CD14-positive monocyte (primary cell): ENCODE measurements at regions not wholly inside any gene's neighbourhood (a gene's known extent, or its start where the extent isn't known, plus 50 kb on each side); places are given as distances from the start of the nearest gene placed in this dataset.

Experiments used
- DNase-seq, 3 donors: peaks; one replicate each; pipeline ENCODE4 v3.0.0-alpha.2; 2011 to 2022
- H2AFZ ChIP-seq: 2 replicates; pipeline ENCODE4 v1.6.0; 2012; ENCODE audit warnings: mild to moderate bottlenecking, low read depth, low read length, inconsistent platforms; ENCODE audit not compliant: insufficient read depth, poor library complexity, severe bottlenecking
- H3K27ac ChIP-seq, 2 donors: 1 replicate in 1 of 2; 2 replicates in 1 of 2; pipeline ENCODE4 v1.5.1; 2012 to 2013; ENCODE audit warnings: low read length in 2 of 2, control low read depth in 1 of 2, inconsistent platforms in 1 of 2, low read depth in 1 of 2, mild to moderate bottlenecking in 1 of 2
- H3K27me3 ChIP-seq, 2 donors: one replicate each; pipeline versions ENCODE4 v1.6.0 to v1.6.1; 2011 to 2013; ENCODE audit warnings: low read length in 2 of 2; ENCODE audit not compliant: control insufficient read depth in 2 of 2, insufficient read depth in 2 of 2
- H3K36me3 ChIP-seq, 2 donors: replicated peaks in 1 of 2; 1 replicate in 1 of 2; 2 replicates in 1 of 2; pipeline versions ENCODE4 v1.5.1 to v1.6.1; 2012 to 2013; ENCODE audit warnings: low read length in 2 of 2, control low read depth in 1 of 2, inconsistent platforms in 1 of 2, mild to moderate bottlenecking in 1 of 2; ENCODE audit not compliant: insufficient read depth in 2 of 2, control insufficient read depth in 1 of 2
- H3K4me1 ChIP-seq, 2 donors: 1 replicate in 1 of 2; 2 replicates in 1 of 2; pipeline versions ENCODE4 v1.5.1 to v1.6.1; 2012 to 2013; ENCODE audit warnings: low read length in 2 of 2, control low read depth in 1 of 2, inconsistent platforms in 1 of 2, mild to moderate bottlenecking in 1 of 2, moderate library complexity in 1 of 2; ENCODE audit not compliant: insufficient read depth in 2 of 2, control insufficient read depth in 1 of 2
- H3K4me2 ChIP-seq: replicated peaks from 2 replicates; pipeline ENCODE3; 2012; ENCODE audit warnings: low read length, moderate library complexity, mild to moderate bottlenecking; ENCODE audit not compliant: poor library complexity, severe bottlenecking; ENCODE audit errors: extremely low read depth
- H3K4me3 ChIP-seq, 3 experiments: fragments of 200-600 bp in 1 of 3; sonication (generic) in 1 of 3; replicated peaks in 1 of 3; 1 replicate in 2 of 3; 2 replicates in 1 of 3; pipeline ENCODE4 v1.5.1; 2011 to 2013; ENCODE audit warnings: low read length in 3 of 3, mild to moderate bottlenecking in 3 of 3, control low read depth in 2 of 3, low read depth in 2 of 3, inconsistent platforms in 1 of 3, moderate library complexity in 1 of 3
- H3K79me2 ChIP-seq: 2 replicates; pipeline ENCODE4 v1.6.0; 2012; ENCODE audit warnings: mild to moderate bottlenecking, control low read depth, inconsistent platforms, low read length, moderate library complexity; ENCODE audit not compliant: insufficient read depth
- H3K9ac ChIP-seq: 2 replicates; pipeline ENCODE4 v1.6.0; 2017; ENCODE audit warnings: low read length, mild to moderate bottlenecking; ENCODE audit not compliant: insufficient read depth, poor library complexity, severe bottlenecking
- H3K9me3 ChIP-seq, 2 donors: replicated peaks in 1 of 2; 1 replicate in 1 of 2; 2 replicates in 1 of 2; pipeline versions ENCODE4 v1.5.1 to v1.6.1; 2012 to 2013; ENCODE audit warnings: low read length in 2 of 2, control low read depth in 1 of 2; ENCODE audit not compliant: control insufficient read depth in 1 of 2, insufficient read depth in 1 of 2
- H4K20me1 ChIP-seq: 2 replicates; pipeline ENCODE4 v1.6.0; 2012; ENCODE audit warnings: mild to moderate bottlenecking, low read length, control low read depth, moderate library complexity; ENCODE audit not compliant: insufficient read depth
- H3K27ac Mint-ChIP-seq, 7 donors: one replicate each; pipeline ENCODE4 v1.8.0; 2020; ENCODE audit warnings: mild to moderate bottlenecking in 7 of 7, mixed read lengths in 7 of 7, moderate library complexity in 6 of 7, inconsistent platforms in 2 of 7
- H3K27me3 Mint-ChIP-seq, 3 donors: one replicate each; pipeline ENCODE4 v1.8.0; 2021 to 2022; ENCODE audit warnings: low read depth in 3 of 3, mild to moderate bottlenecking in 3 of 3, mixed read lengths in 3 of 3, moderate library complexity in 3 of 3, inconsistent platforms in 1 of 3
- H3K36me3 Mint-ChIP-seq, 2 donors: one replicate each; pipeline ENCODE4 v1.8.0; 2020; ENCODE audit warnings: mixed read lengths in 2 of 2, inconsistent platforms in 1 of 2, mild to moderate bottlenecking in 1 of 2
- H3K4me1 Mint-ChIP-seq: one replicate; pipeline ENCODE4 v1.8.0; 2020; ENCODE audit warnings: mild to moderate bottlenecking, mixed read lengths
- H3K4me3 Mint-ChIP-seq, 2 donors: one replicate each; pipeline ENCODE4 v1.8.0; 2020; ENCODE audit warnings: mild to moderate bottlenecking in 2 of 2, mixed read lengths in 2 of 2, moderate library complexity in 1 of 2
- H3K9me3 Mint-ChIP-seq, 7 donors: one replicate each; pipeline ENCODE4 v1.8.0; 2020 to 2022; ENCODE audit warnings: mixed read lengths in 7 of 7, mild to moderate bottlenecking in 6 of 7, moderate library complexity in 6 of 7, inconsistent platforms in 2 of 7
- WGBS: methylation state at CpG from one replicate; pipeline ENCODE4 v1.1.5; 2013; ENCODE audit warnings: missing lambda C conversion rate; ENCODE audit not compliant: insufficient coverage; 5-methylcytosine and 5-hydroxymethylcytosine counted together
- intact Hi-C, 2 donors: fragments of 100-400 bp; cut with micrococcal nuclease; formaldehyde crosslinking; loops; one replicate each; pipeline versions ENCODE4 v1.15.0 to v1.15.1; 2023
- TF ChIP-seq, protein P1 (sequence below): fragments of 200-600 bp; IDR thresholded peaks from one replicate; pipeline ENCODE4 v1.8.0; 2022; ENCODE audit warnings: antibody characterized with exemption, mild to moderate bottlenecking

DNA sequence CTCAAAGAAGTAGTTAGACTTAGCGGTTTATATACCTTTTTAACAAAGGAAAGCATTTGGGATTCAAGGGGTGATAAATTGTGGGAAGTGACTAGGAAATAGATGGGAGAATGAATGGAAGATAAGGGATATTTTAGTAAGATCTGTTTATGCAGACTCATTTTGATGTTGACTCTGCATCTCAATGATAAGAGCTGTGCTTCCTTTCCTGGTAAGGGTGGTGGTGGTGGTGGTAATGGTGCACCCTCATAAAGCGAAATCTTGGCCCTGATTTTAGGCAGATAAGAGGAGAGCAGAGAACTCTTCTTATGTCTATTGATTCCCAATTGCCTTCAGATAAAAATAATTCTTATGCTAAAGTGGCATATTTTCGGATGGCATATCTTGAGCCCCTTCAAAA lies 197.1 kb downstream of the SPRY1 start:
- H3K27ac Mint-ChIP-seq = no peak overlapping the region
- H3K27me3 ChIP-seq = peaks cover 0 to 4% of the 10 kb centered on the region in 2 donors

DNA sequence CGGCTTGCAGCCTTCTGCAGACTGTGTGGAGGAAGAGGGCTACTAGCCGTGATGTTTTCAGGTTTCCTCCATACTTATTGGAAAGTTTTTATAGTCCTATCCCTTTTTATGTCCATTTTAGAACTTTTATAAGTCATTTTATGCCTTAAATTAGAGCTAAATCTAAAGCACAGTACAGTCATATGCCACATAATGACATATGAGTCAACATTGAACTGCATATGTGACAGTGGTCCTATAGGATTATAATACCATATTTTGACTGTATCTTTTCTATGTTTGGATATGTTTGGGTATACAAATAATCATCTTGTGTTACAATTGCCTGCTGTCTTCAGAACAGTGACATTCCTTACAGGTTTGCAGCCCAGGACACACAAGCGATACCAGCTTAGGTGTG lies 200.2 kb downstream of the SPRY1 start:
- Histone ChIP-seq H2AFZ (no peak overlapping the region), H3K4me2 (no peak overlapping the region), H4K20me1 (no peaks in the 10 kb centered on the region), H3K4me1 (peaks cover 27 to 28% of the 10 kb centered on the region in 2 donors), H3K9me3 (no peaks in the 10 kb centered on the region), H3K4me3 (no peak overlapping the region), H3K9ac (no peak overlapping the region), H3K27ac (no peak overlapping the region), H3K36me3 (no peaks in the 10 kb centered on the region), H3K79me2 (no peaks in the 10 kb centered on the region), H3K27me3 (peaks cover 0 to 7% of the 10 kb centered on the region in 2 donors)
- no peak for DNase-seq
- Mint-ChIP-seq H3K36me3 (no peaks in the 10 kb centered on the region), H3K27ac (no peak overlapping the region), H3K9me3 (no peaks in the 10 kb centered on the region), H3K4me3 (no peak overlapping the region), H3K27me3 (peaks cover 0 to 2% (median 2%) of the 10 kb centered on the region in 3 donors), H3K4me1 (peaks cover 33% of the 10 kb centered on the region)
- TF ChIP-seq, protein P1, sequence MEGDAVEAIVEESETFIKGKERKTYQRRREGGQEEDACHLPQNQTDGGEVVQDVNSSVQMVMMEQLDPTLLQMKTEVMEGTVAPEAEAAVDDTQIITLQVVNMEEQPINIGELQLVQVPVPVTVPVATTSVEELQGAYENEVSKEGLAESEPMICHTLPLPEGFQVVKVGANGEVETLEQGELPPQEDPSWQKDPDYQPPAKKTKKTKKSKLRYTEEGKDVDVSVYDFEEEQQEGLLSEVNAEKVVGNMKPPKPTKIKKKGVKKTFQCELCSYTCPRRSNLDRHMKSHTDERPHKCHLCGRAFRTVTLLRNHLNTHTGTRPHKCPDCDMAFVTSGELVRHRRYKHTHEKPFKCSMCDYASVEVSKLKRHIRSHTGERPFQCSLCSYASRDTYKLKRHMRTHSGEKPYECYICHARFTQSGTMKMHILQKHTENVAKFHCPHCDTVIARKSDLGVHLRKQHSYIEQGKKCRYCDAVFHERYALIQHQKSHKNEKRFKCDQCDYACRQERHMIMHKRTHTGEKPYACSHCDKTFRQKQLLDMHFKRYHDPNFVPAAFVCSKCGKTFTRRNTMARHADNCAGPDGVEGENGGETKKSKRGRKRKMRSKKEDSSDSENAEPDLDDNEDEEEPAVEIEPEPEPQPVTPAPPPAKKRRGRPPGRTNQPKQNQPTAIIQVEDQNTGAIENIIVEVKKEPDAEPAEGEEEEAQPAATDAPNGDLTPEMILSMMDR = no peak
- intact Hi-C loops = no loop called here
- no CpG with 5 or more reads among the region's 3 CpGs for WGBS

More for the DNA sequence above, 197.1 kb downstream of the SPRY1 start:
- WGBS = no CpG with 5 or more reads among the region's 3 CpGs
- Mint-ChIP-seq H3K9me3 (no peaks in the 10 kb centered on the region), H3K27me3 (peaks cover 0 to 2% (median 2%) of the 10 kb centered on the region in 3 donors), H3K4me1 (peaks cover 20% of the 10 kb centered on the region), H3K36me3 (no peaks in the 10 kb centered on the region), H3K4me3 (no peak overlapping the region)
- no peak for DNase-seq
- Histone ChIP-seq H3K36me3 (no peaks in the 10 kb centered on the region), H3K79me2 (no peaks in the 10 kb centered on the region), H3K4me1 (peaks cover 16% of the 10 kb centered on the region in 2 donors), H3K9me3 (no peaks in the 10 kb centered on the region), H3K4me2 (no peak overlapping the region), H3K4me3 (no peak overlapping the region), H4K20me1 (no peaks in the 10 kb centered on the region), H2AFZ (no peak overlapping the region), H3K27ac (no peak overlapping the region), H3K9ac (no peak overlapping the region)
- intact Hi-C loops = no loop called here
- TF ChIP-seq, protein P1 = no peak
